Glomerular visceral epithelial cell (primary cell): ENCODE measurements at regions not wholly inside any gene's neighbourhood (a gene's known extent, or its start where the extent isn't known, plus 50 kb on each side); places are given as distances from the start of the nearest gene placed in this dataset.
A peak's percentile ranks its signal among the peaks of the same experiment; 100 is the strongest.
"Not testable (repeated sequence)": the region's sequence is repeated elsewhere in the genome, so short reads cannot be mapped to it uniquely, and the experiment has no call there.

Experiments
- DNase-seq: peaks from one replicate; pipeline ENCODE4 v3.0.0-alpha.2; 2016; ENCODE audit errors: extremely low spot score

- no peak for DNase-seq
Measured at GRCh38 chr15:77862651-77863104, 214.8 kb downstream of the TBC1D2B start.

DNA sequence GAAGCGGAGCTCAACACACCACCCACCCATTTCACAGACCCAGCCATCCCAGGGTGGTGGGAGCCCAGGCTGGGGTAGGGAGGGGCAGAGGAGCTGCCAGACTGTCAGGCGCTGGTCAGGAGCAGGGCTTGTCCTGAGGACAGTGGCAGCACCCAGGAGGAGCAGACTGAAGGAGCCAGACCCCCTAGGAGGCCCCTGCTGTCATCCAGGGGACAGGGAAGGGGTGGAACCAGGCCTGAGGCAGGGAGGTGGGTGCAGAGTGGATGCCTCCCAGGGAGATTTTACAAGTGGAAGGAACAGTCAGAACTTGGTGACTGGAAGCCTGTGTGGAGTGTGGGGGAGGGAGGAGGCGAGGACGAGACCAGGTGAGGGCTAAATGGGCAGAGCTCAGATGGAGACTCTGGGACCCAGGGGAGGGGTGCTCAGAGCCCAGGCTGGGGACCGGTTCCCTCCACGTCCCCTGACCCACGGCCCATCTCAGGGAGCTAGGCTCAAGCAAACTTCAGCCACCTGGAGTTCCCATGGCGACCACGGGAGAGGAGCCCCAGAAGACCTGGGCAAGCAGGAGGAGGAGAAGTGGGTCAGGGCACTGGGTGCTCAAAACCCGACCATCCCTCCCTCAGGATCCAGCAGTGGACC is 215.4 kb downstream of the TBC1D2B start:
- not testable (repeated sequence) for DNase-seq

DNA sequence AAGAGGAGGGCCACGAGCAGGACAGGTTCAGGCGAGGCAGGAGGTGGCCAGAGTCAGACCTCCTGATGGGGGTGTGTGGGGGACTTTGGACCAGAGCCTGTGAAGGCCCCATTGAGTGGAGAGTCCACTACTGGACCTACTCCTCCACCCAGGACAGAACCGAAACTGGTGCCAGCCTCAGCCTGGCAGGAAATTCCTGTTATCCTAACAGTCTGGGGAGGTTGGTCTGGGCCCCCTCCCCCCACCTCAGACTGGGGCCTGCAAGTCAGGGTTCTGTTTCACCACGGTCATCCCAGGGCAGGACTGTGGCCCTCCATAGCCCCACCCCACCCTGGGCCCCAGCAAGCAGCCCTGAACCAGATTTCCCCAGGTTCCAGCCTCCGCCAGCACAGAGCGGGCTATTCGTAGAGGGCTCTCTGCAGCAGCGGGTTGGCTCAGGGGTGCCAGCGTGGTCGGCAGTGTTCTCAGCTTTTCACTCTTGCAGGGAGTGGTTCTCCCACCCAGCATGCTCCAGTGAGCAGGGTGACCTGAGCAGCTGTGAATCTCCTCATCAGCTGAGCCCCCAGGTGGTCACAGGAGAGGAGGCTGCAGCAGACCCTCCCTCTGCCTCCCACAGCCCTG is 217.3 kb downstream of the TBC1D2B start:
- DNase-seq: no peak

GRCh38 chr15:77859491-77860060 is 217.9 kb downstream of the TBC1D2B start:
- DNase-seq: no peak

GRCh38 chr15:77858792-77859490 is 218.6 kb downstream of the TBC1D2B start:
- DNase-seq: no peak

DNA sequence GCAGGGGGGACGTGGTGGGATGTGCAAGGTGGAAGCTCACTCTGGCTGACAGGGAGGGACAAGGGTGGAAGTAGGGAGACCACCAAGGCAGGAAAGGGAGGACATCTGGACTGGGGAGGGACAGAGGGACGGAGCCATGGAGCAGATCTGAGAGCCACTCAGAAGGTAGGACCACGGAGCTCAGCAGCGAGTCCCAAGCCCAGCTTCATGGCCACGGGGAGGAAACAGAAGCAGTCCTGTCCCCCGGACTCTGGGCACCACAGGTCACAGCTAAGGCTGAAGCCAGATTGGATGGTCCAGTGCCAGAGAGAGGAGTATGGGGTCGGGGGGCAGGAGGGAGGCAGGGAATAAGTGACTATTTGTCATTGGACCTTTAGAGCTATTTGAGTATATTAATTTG is 220.1 kb downstream of the TBC1D2B start:
- no peak for DNase-seq

GRCh38 chr15:77856705-77857346 is 220.7 kb downstream of the TBC1D2B start:
- no peak for DNase-seq

GRCh38 chr15:77855871-77856270 is 221.6 kb downstream of the TBC1D2B start:
- no peak for DNase-seq

DNA sequence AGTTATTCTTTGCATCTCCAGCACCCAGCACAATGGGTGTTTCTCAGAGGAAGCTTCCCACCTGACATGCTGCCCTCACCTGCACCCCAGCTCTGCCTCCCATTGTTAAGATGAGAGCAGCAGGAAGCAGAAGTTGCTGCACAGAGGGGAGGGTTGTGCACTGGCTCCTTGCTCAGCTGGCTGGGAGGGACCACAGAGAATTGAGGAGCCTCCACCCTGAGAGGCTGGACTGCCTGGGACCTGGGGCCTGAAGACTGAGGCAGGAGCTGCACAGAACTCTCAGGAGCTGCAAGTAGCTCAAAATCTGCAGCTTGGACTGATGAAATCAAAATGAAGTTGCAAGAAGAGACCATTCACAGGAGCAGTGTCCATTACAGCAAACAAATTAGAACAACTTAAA is 222.3 kb upstream of the LINGO1 start:
- DNase-seq: no peak

DNA sequence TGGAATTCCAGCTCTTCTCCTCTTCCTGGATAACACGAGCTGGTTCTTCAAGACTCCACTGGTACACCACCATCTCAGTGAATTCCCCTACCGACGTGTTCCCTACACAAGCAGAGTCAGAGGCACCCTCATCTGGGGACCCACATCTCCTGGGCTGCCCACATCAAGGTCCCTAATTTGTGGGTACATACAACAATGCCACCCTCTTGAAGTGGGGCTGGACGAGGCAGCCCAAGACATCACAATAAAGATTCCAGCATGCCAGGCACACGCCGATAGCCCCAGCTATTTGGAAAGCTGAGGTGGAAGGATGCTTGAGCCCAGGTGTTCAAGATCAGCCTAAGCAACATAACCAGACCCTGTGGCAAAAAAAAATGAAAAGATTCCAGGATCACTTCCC is 221.2 kb upstream of the LINGO1 start:
- DNase-seq: no peak

- DNase-seq: no peak
Measured at GRCh38 chr15:77853008-77853328, 220.3 kb upstream of the LINGO1 start.

DNA sequence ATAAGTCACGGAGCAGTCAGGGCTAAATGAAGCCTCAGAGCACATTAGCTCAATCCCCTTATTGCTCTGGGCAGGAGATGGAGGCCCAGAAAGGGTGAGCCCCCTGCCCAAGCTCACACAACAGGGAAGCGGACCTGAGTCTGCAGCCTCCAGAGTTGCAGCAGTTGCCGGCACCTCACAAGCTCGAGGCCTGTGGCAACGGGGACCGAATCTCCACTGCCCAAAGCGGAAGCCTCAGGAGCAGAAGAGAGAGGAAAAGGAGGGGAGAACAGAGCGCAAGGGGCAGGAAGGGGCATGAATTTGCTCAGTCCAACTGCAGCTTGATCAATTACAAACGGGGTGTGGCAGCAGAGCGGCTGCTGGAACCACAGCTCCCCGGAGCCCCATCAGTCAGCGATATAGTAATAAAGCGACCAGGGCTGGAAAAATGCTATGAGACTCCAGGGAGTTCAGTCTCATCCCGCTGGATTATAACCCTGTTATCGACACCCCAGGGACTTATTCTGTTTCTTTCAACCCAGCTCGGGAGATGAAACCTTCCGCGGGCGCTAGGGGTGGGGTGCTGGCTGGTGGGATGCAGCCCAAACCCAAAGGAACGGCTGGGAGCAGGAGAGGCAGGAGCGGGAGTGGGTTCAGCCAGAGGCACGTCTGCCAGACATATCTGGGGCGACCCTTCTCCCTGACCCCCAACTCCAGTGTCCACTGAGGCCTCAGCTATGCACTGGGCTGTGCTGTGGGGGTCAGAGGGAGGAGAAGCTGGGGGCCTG is 219.7 kb upstream of the LINGO1 start:
- DNase-seq: no peak

DNA sequence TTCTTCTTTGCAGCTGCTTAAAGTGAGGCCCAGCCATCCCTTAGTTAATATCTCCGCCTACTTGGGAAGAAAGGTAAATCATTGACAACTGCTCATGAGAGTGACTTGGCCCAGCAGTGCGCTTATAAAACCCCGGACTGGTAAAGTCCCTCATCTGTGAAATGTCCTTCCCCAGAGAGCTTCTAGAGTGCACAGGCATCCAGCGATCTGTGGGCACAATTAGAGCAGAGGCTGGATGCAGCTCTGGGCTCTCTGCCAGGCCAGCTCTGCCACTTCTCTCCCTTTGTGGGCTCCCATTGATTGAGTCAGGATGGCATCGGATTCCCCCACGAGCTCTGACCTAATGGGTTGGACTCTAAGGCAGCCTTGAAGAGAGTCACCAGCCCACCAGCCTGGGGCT is 219.0 kb upstream of the LINGO1 start:
- peak; percentile 97 for DNase-seq

DNA sequence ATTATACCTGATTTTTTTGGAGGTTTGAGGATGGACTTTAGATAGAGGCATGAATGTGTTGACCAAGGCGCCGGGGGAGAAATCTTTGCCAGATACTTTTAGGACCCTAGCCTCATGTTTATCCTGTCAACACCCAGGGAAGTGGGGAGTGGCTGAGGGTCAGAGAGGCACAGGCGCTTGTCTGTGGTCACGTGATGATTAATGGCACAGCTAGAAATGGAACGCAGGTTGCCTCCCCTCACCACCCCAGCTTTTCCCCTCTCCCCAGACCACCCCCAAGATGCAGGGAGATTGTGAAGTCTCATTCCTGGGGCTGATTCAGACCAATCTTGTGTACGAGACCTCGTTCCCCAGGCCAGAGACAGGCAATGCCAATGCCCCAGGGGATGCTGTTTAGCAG is 218.4 kb upstream of the LINGO1 start:
- DNase-seq: no peak

- no peak for DNase-seq
Measured at GRCh38 chr15:77846986-77847385, 214.3 kb upstream of the LINGO1 start.

DNA sequence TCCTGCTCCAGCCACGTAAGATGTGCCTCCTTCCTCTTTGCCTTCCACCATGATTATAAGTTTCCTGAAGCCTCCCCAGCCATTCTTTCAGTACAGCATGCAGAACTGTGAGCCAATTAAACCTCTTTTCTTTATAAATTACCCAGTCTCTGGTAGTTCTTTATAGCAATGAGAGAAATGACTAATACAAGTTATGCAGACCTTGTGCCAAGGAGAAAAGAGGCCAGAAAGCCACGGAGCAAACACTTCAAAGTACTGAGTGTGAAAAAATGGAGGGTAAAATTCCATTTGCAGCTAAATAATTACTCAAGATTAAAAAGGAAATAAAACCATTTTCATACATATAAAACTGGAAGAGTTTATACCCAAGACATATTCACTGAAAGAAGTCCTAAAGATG is 213.6 kb upstream of the LINGO1 start:
- no peak for DNase-seq

DNA sequence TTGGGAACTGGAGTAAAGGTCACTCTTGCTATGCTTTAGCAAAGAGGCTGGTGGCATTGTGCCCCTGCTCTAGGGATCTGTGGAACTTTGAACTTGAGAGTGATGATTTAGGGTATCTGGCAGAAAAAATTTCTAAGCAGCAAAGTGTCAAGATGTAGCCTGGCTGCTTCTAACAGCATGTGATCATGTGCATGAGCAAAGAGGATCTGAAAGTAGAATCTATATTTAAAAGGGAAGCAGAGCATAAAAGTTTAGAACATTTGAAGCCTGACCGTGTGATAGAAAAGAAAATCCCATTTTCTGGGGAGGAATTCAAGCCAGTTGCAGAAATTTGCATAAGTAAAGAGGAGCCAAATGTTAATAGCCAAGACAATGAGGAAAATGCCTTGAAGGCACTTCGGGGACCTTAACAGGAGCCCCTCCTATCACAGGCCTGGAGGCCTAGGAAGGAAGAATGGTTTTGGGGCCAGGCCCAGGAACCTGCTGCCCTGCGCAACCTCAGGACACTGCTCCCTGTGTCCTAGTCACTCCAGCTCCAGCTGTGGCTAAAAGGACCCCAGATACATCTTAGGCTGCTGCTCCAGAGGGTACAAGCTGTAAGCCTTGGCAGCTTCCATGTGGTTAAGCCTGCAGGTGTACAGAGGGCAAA is 212.2 kb upstream of the LINGO1 start:
- DNase-seq: no peak

DNA sequence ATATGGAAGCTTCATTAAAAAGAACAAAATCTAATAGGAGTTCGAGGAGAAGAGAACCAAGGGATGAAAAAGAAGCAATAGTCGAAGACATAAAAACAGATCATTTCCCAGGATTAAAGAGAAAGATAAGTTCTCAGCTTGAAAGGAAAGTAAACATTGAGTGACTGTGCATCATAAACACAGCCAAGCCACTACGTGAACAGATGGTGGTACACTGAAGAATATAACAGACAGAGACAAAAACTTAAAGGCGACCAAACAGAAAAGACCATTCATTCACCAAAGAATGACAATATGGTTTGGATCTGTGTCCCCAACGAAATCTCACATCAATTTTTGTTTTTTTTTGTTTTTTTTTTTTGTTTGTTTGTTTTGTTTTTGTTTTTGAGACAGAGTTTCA is 210.8 kb upstream of the LINGO1 start:
- no peak for DNase-seq

- peak; percentile 84 for DNase-seq
Measured at GRCh38 chr15:77840991-77841775, 208.5 kb upstream of the LINGO1 start.
